ENCODE measurements at regions not wholly inside any gene's neighbourhood (a gene's known extent, or its start where the extent isn't known, plus 50 kb on each side); places are given as distances from the start of the nearest gene placed in this dataset.

GRCh38 chr13:88945793-88946192 lies 1274.6 kb downstream of the SLITRK5 start:
- H3K79me2 ChIP-seq (replicated peaks; ENCODE audit: insufficient read depth) = no peaks in the 10 kb centered on the region
- Mint-ChIP-seq H3K27ac (no peak overlapping the region), H3K36me3 (ENCODE audit: low read depth) (no peaks in the 10 kb centered on the region), H3K4me3 (no peak overlapping the region), H3K9me3 (no peaks in the 10 kb centered on the region; the same call in 1 of the 3 replicates), H3K27me3 (ENCODE audit: insufficient read depth, low read depth, poor library complexity) (peaks cover 2% of the 10 kb centered on the region), H3K4me1 (peaks cover 6% of the 10 kb centered on the region; the same call in 2 of the 3 replicates)
- H3K4me1 ChIP-seq (ENCODE audit: insufficient read depth) = no peaks in the 10 kb centered on the region
- H2AFZ ChIP-seq = no peak overlapping the region
- ATAC-seq (no peak), DNase-seq (ENCODE audit: low spot score) (no peak)
- no peaks in the 10 kb centered on the region for H4K20me1 ChIP-seq (replicated peaks; ENCODE audit: insufficient read depth)
- no peak overlapping the region for H3K4me2 ChIP-seq
- H3K4me3 ChIP-seq = no peak overlapping the region
- no peak overlapping the region for H3K27ac ChIP-seq (ENCODE audit: low read depth)
- no peaks in the 10 kb centered on the region for H3K36me3 ChIP-seq (ENCODE audit: insufficient read depth)
- H3F3A ChIP-seq (replicated peaks; ENCODE audit: low read depth) = no peaks in the 10 kb centered on the region
- TF ChIP-seq ZNF114 (CRISPR knock-in tag; IDR thresholded peaks at IDR 0.05) = no peak
- TF ChIP-seq STAT1 (IDR thresholded peaks at IDR 0.05; ENCODE audit: unreplicated experiment) = no peak
- no peak for TF ChIP-seq CTCF (conservative IDR thresholded peaks at IDR 0.05; ENCODE audit: low read depth in 2 of 2)
- no peak for TF ChIP-seq EZH2phosphoT487 (IDR thresholded peaks at IDR 0.05; ENCODE audit: unreplicated experiment)
- TF ChIP-seq NANOG (IDR thresholded peaks at IDR 0.05; ENCODE audit: borderline replicate concordance) = no peak
- no peak for TF ChIP-seq REST (IDR thresholded peaks at IDR 0.05; ENCODE audit: unreplicated experiment)
- TF ChIP-seq CREB1 (CRISPR knock-in tag; IDR thresholded peaks at IDR 0.05; ENCODE audit: low read depth) = no peak
- no peak for TF ChIP-seq EZH2 (IDR thresholded peaks at IDR 0.05; ENCODE audit: low read depth, unreplicated experiment)
- TF ChIP-seq ETS1 (IDR thresholded peaks at IDR 0.05) = no peak
- no peak for TF ChIP-seq JUNB (IDR thresholded peaks at IDR 0.05; ENCODE audit: unreplicated experiment)
- no peak for TF ChIP-seq POLR2AphosphoS5 (IDR thresholded peaks at IDR 0.05; ENCODE audit: low read depth)
- no peak for TF ChIP-seq ZNF462 (CRISPR knock-in tag; IDR thresholded peaks at IDR 0.05)
- no peak for TF ChIP-seq ZNF331 (CRISPR knock-in tag; IDR thresholded peaks at IDR 0.05; ENCODE audit: low read depth)
- no peaks in the 10 kb centered on the region for H3K27me3 ChIP-seq (ENCODE audit: insufficient read depth)
- H3K9me2 ChIP-seq (ENCODE audit: insufficient read depth) = no peaks in the 10 kb centered on the region

Data from GM23338 (cell line).